Naive B cell (primary cell): ENCODE measurements at regions not wholly inside any gene's neighbourhood (a gene's known extent, or its start where the extent isn't known, plus 50 kb on each side); places are given as distances from the start of the nearest gene placed in this dataset.
"Not testable (repeated sequence)": the region's sequence is repeated elsewhere in the genome, so short reads cannot be mapped to it uniquely, and the experiment has no call there.

Experiments used
- ATAC-seq, 2 donors: fragments of 150-1000 bp; cut with Tn5 transposase; 2 replicates each; pipeline ENCODE4 v1.10.0; 2021; ENCODE audit warnings: low read depth in 2 of 2, mild to moderate bottlenecking in 2 of 2, moderate library complexity in 2 of 2
- DNase-seq: peaks from one replicate; pipeline ENCODE4 v3.0.0; 2022
- H3K27ac Mint-ChIP-seq, 6 donors: one replicate each; pipeline ENCODE4 v1.8.0; 2020 to 2022; ENCODE audit warnings: mild to moderate bottlenecking in 6 of 6, mixed read lengths in 6 of 6, moderate library complexity in 5 of 6, inconsistent platforms in 2 of 6
- H3K27me3 Mint-ChIP-seq, 3 donors: one replicate each; pipeline ENCODE4 v1.8.0; 2021 to 2022; ENCODE audit warnings: mixed read lengths in 3 of 3, mild to moderate bottlenecking in 1 of 3
- H3K36me3 Mint-ChIP-seq, 2 donors: one replicate each; pipeline ENCODE4 v1.8.0; 2020 to 2022; ENCODE audit warnings: mixed read lengths in 2 of 2, inconsistent platforms in 1 of 2, mild to moderate bottlenecking in 1 of 2
- H3K4me1 Mint-ChIP-seq, 3 donors: one replicate each; pipeline ENCODE4 v1.8.0; 2020 to 2022; ENCODE audit warnings: mixed read lengths in 3 of 3, inconsistent platforms in 1 of 3, mild to moderate bottlenecking in 1 of 3, moderate library complexity in 1 of 3
- H3K4me3 Mint-ChIP-seq, 8 donors: one replicate each; pipeline ENCODE4 v1.8.0; 2020 to 2022; ENCODE audit warnings: mild to moderate bottlenecking in 8 of 8, mixed read lengths in 8 of 8, moderate library complexity in 8 of 8, inconsistent platforms in 2 of 8
- H3K9me3 Mint-ChIP-seq, 7 donors: one replicate each; pipeline ENCODE4 v1.8.0; 2020 to 2022; ENCODE audit warnings: mixed read lengths in 7 of 7, mild to moderate bottlenecking in 5 of 7, inconsistent platforms in 2 of 7, moderate library complexity in 1 of 7

GRCh38 chr13:99758460-99759162 is 213.0 kb downstream of the ZIC5 start:
- ATAC-seq: no peak
- H3K4me1 Mint-ChIP-seq: peaks cover 9 to 18% (median 12%) of the 10 kb centered on the region in 3 donors
- H3K4me3 Mint-ChIP-seq: no peak overlapping the region
- H3K36me3 Mint-ChIP-seq: peaks cover 29 to 42% of the 10 kb centered on the region in 2 donors
- H3K27ac Mint-ChIP-seq: no peak overlapping the region
- no peaks in the 10 kb centered on the region for H3K27me3 Mint-ChIP-seq
- peaks cover 8 to 45% (median 37%) of the 10 kb centered on the region in 7 donors for H3K9me3 Mint-ChIP-seq
- DNase-seq: no peak

DNA sequence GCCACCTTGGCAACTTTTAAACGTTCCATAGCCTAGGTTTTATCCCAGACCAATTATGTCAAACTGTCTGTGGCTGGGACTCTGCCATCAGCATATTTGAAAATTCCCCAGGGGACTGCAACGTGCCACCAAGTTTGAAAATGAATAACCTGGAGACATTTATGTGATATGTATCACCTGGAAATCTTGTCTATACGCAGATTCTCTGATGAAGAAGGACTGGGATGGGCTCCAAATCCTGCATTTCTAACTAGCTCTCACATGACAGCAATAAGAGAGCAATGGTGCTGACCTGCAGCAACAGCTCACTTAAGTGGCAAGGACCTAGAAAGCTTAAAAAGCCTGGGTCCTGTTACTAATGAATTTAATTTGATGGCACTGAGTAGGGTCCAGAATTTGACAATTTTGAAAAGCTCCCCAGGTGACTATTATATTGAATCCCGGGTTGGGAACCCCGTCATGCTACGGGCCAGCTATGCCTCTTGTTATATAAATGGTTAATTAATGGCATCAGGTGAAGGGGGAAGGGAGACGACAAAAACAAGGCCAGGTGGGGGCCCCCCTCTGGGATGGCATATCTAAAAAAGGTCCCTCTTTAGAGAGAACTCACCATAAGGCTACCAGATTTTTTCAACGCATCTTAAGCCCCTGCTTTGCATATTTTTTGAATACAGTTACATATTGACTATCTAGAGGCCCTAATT is 213.7 kb downstream of the ZIC5 start:
- ATAC-seq: no peak
- Mint-ChIP-seq H3K4me3 (no peak overlapping the region), H3K27me3 (no peaks in the 10 kb centered on the region), H3K27ac (no peak overlapping the region), H3K4me1 (peaks cover 9 to 21% (median 15%) of the 10 kb centered on the region in 3 donors), H3K36me3 (peaks cover 25 to 36% of the 10 kb centered on the region in 2 donors), H3K9me3 (peaks cover 8 to 38% (median 31%) of the 10 kb centered on the region in 7 donors)
- no peak for DNase-seq

GRCh38 chr13:99756281-99756680 is 215.3 kb downstream of the ZIC5 start:
- Mint-ChIP-seq H3K27ac (no peak overlapping the region), H3K4me1 (peaks cover 9 to 26% (median 25%) of the 10 kb centered on the region in 3 donors), H3K36me3 (peaks cover 9 to 20% of the 10 kb centered on the region in 2 donors), H3K9me3 (peaks cover 8 to 27% (median 17%) of the 10 kb centered on the region in 7 donors), H3K4me3 (no peak overlapping the region), H3K27me3 (no peaks in the 10 kb centered on the region)
- no peak for ATAC-seq
- DNase-seq: no peak

DNA sequence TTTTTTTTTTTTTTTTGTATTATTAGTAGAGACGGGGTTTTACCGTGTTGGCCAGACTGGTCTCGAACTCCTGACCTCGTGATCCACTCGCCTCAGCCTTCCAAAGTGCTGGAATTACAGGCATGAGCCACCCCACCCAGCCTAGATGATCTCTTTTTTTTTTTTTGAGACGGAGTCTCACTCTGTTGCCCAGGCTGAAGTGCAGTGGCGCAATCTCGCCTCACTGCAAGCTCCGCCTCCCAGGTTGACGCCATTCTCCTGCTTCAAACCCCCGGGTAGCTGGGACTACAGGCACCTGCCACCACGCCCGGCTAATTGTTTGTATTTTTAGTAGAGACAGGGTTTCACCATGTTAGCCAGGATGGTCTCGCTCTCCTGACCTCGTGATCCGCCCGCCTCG is 216.8 kb downstream of the ZIC5 start:
- not testable (repeated sequence) for H3K27ac Mint-ChIP-seq

DNA sequence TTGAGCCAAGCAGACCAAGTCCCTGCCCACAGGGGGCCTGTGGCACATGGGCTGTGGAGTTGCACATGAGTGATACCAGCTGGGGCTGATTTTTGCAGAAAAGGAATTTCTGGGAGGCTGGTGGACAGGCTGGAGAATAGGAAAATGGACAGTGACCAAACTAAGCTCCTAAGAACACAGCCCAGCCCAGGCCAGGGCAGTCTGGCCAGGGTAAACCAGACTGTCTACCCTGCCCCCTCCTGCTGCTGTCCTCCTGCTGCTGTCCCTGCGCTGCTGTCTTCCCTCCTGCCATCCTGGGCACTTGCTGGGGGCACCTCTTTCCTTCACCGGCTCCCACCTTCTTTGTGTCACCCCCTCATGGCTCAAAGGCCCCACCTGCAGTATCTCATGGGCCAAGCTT is 219.2 kb downstream of the ZIC5 start:
- Mint-ChIP-seq H3K27me3 (no peaks in the 10 kb centered on the region), H3K9me3 (peaks cover 0 to 7% (median 0%) of the 10 kb centered on the region in 7 donors), H3K4me3 (peak overlapping the region in 1 of 8 donors; percentile 4), H3K4me1 (peaks cover 0 to 26% (median 16%) of the 10 kb centered on the region in 3 donors), H3K36me3 (peaks cover 0 to 11% of the 10 kb centered on the region in 2 donors), H3K27ac (peak overlapping the region in 1 of 6 donors; percentile 20)
- DNase-seq: no peak
- ATAC-seq: no peak

More for the DNA sequence above, 216.8 kb downstream of the ZIC5 start:
- H3K4me1 Mint-ChIP-seq: peaks cover 9 to 26% (median 25%) of the 10 kb centered on the region in 3 donors
- not testable (repeated sequence) for H3K4me3 Mint-ChIP-seq, ATAC-seq, H3K27me3 Mint-ChIP-seq, DNase-seq
- H3K36me3 Mint-ChIP-seq: peaks cover 8 to 20% of the 10 kb centered on the region in 2 donors
- peaks cover 2 to 16% (median 5%) of the 10 kb centered on the region in 7 donors for H3K9me3 Mint-ChIP-seq

DNA sequence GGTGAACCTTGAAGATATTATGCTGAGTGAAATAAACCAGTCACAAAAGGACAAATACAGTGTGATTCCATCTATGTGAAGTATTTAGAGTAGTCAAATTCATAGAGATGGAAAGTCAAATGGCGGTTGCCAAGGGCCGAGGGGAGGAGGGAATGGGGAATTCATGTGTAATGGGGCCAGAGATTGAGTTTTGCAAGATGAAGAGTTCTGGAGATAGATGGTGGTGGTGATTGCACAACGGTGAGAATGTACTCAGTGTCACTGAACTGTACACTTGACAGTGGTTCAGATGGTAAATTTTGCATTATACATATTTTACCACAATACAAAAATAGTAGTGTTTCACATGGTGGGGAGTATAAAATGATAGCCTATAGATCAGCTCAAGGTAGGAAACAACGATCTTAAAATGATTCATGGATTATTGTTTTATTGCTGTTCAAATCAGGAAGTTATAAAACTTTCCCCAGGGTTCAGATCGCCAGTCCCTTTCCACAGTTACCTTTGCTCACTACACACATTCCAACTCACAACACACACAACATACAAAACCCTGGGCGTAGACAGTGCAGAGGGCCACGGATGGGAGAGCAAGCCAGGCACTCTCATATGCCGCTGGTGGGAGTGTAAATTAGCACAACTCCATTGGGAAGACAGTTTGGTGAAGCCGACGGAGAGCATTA is 219.9 kb downstream of the ZIC5 start:
- no peak for DNase-seq
- no peak for ATAC-seq
- H3K36me3 Mint-ChIP-seq: peaks cover 0 to 11% of the 10 kb centered on the region in 2 donors

GRCh38 chr13:99750951-99751350 is 220.6 kb downstream of the ZIC5 start:
- peaks cover 0 to 25% (median 15%) of the 10 kb centered on the region in 3 donors for H3K4me1 Mint-ChIP-seq
- H3K9me3 Mint-ChIP-seq: peaks cover 0 to 7% (median 0%) of the 10 kb centered on the region in 7 donors
- no peak overlapping the region for H3K4me3 Mint-ChIP-seq
- H3K27ac Mint-ChIP-seq: no peak overlapping the region
- no peaks in the 10 kb centered on the region for H3K27me3 Mint-ChIP-seq
- peaks cover 0 to 8% of the 10 kb centered on the region in 2 donors for H3K36me3 Mint-ChIP-seq
- ATAC-seq: no peak
- DNase-seq: no peak

More for the DNA sequence above, 219.9 kb downstream of the ZIC5 start:
- Mint-ChIP-seq H3K27ac (peak overlapping the region in 3 of 6 donors; percentile 6 to 64 (median 8)), H3K9me3 (peaks cover 0 to 7% (median 0%) of the 10 kb centered on the region in 7 donors), H3K27me3 (no peaks in the 10 kb centered on the region), H3K4me1 (peaks cover 0 to 26% (median 16%) of the 10 kb centered on the region in 3 donors), H3K4me3 (no peak overlapping the region)

- H3K4me1 Mint-ChIP-seq: peaks cover 0 to 15% (median 7%) of the 10 kb centered on the region in 3 donors
- DNase-seq (no peak), ATAC-seq (no peak)
- H3K36me3 Mint-ChIP-seq: no peaks in the 10 kb centered on the region
- H3K27me3 Mint-ChIP-seq: no peaks in the 10 kb centered on the region
- H3K27ac Mint-ChIP-seq: no peak overlapping the region
- H3K9me3 Mint-ChIP-seq: peaks cover 0 to 7% (median 0%) of the 10 kb centered on the region in 7 donors
- no peak overlapping the region for H3K4me3 Mint-ChIP-seq
Observed at GRCh38 chr13:99749271-99750019, 222.1 kb downstream of the ZIC5 start.

- ATAC-seq (no peak), DNase-seq (no peak)
- Mint-ChIP-seq H3K4me3 (no peak overlapping the region), H3K4me1 (peaks cover 0 to 11% (median 0%) of the 10 kb centered on the region in 3 donors), H3K36me3 (no peaks in the 10 kb centered on the region), H3K27me3 (no peaks in the 10 kb centered on the region), H3K9me3 (peaks cover 0 to 7% (median 0%) of the 10 kb centered on the region in 7 donors), H3K27ac (peak overlapping the region in 2 of 6 donors; percentile 30 to 51)
Observed at GRCh38 chr13:99747403-99747710, 224.2 kb downstream of the ZIC5 start.

GRCh38 chr13:99746637-99747402 is 224.7 kb downstream of the ZIC5 start:
- Mint-ChIP-seq H3K9me3 (peaks cover 0 to 7% (median 0%) of the 10 kb centered on the region in 7 donors), H3K4me3 (no peak overlapping the region), H3K27ac (peak overlapping the region in 1 of 6 donors; percentile 51), H3K36me3 (no peaks in the 10 kb centered on the region), H3K4me1 (peaks cover 0 to 8% (median 0%) of the 10 kb centered on the region in 3 donors), H3K27me3 (no peaks in the 10 kb centered on the region)
- ATAC-seq (no peak), DNase-seq (no peak)

DNA sequence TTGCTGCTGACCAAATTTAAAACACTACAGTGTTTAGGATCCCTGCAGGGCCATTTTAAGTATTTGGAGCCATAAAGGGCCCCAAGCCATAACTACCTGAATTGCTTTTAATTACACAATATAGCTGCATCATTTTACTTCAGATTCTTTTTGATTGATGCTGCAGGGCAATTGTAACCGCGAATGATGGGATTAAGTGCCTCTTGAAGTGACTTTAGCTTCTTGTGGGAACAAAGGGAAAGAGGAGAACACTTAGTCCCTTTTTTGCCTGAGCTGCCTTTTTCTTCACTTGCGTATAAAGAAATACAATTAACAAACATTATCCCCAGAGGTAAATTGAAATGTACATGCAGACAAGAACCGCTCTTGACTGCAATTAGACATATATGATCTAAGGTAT is 228.5 kb downstream of the ZIC5 start:
- H3K4me3 Mint-ChIP-seq: no peak overlapping the region
- H3K27ac Mint-ChIP-seq: no peak overlapping the region
- H3K36me3 Mint-ChIP-seq: no peaks in the 10 kb centered on the region
- no peaks in the 10 kb centered on the region for H3K27me3 Mint-ChIP-seq
- DNase-seq: no peak
- no peaks in the 10 kb centered on the region for H3K9me3 Mint-ChIP-seq
- peaks cover 0 to 12% (median 11%) of the 10 kb centered on the region in 3 donors for H3K4me1 Mint-ChIP-seq
- no peak for ATAC-seq

DNA sequence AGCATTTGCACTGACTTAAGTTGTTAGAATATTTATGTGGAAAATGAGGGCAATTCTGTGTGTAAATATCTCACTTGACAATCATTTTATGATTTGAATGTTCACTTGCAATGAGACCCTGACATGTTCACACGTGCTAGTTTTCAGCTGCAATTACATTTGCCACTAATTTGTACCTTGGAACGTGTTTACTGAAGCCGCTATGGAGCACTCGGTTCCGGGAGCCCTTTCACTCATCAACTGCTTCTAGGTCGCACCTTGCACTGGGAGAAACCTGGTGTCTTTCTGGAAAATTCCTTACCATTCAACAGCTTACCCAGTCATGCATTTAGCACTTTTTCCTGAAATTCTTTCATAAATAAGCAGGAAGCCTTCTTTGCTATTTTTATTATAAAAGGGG is 229.6 kb downstream of the ZIC5 start:
- H3K4me1 Mint-ChIP-seq: peaks cover 0 to 12% (median 11%) of the 10 kb centered on the region in 3 donors
- no peak overlapping the region for H3K27ac Mint-ChIP-seq
- H3K9me3 Mint-ChIP-seq: no peaks in the 10 kb centered on the region
- no peak for DNase-seq
- no peak overlapping the region for H3K4me3 Mint-ChIP-seq
- no peaks in the 10 kb centered on the region for H3K36me3 Mint-ChIP-seq
- no peaks in the 10 kb centered on the region for H3K27me3 Mint-ChIP-seq
- ATAC-seq: no peak
